ENCODE measurements at regions not wholly inside any gene's neighbourhood (a gene's known extent, or its start where the extent isn't known, plus 50 kb on each side); places are given as distances from the start of the nearest gene placed in this dataset.
"Not testable (repeated sequence)": the region's sequence is repeated elsewhere in the genome, so short reads cannot be mapped to it uniquely, and the experiment has no call there.

DNA sequence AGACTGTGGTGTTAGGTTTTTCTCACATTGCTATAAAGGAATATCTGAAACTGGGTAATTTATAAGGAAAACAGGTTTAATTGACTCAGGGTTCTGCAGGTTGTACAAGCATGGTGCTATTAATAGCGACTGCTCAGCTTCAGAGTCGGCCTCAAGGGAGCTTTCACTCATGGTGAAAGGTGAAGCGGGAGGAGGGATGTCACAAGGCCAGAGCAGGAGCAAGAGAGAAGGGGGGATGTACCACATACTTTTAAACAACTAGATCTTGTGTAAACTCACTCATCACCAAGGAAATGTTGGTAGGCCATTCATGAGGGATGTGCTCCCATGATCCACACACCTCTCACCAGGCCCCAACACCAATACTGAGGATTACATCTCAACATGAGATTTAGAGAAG lies 313.2 kb downstream of the UBE2NL start:
- TF ChIP-seq MYC (CRISPR knock-in tag; IDR thresholded peaks at IDR 0.05; ENCODE audit: borderline replicate concordance): not testable (repeated sequence)
- TF ChIP-seq, protein P1, sequence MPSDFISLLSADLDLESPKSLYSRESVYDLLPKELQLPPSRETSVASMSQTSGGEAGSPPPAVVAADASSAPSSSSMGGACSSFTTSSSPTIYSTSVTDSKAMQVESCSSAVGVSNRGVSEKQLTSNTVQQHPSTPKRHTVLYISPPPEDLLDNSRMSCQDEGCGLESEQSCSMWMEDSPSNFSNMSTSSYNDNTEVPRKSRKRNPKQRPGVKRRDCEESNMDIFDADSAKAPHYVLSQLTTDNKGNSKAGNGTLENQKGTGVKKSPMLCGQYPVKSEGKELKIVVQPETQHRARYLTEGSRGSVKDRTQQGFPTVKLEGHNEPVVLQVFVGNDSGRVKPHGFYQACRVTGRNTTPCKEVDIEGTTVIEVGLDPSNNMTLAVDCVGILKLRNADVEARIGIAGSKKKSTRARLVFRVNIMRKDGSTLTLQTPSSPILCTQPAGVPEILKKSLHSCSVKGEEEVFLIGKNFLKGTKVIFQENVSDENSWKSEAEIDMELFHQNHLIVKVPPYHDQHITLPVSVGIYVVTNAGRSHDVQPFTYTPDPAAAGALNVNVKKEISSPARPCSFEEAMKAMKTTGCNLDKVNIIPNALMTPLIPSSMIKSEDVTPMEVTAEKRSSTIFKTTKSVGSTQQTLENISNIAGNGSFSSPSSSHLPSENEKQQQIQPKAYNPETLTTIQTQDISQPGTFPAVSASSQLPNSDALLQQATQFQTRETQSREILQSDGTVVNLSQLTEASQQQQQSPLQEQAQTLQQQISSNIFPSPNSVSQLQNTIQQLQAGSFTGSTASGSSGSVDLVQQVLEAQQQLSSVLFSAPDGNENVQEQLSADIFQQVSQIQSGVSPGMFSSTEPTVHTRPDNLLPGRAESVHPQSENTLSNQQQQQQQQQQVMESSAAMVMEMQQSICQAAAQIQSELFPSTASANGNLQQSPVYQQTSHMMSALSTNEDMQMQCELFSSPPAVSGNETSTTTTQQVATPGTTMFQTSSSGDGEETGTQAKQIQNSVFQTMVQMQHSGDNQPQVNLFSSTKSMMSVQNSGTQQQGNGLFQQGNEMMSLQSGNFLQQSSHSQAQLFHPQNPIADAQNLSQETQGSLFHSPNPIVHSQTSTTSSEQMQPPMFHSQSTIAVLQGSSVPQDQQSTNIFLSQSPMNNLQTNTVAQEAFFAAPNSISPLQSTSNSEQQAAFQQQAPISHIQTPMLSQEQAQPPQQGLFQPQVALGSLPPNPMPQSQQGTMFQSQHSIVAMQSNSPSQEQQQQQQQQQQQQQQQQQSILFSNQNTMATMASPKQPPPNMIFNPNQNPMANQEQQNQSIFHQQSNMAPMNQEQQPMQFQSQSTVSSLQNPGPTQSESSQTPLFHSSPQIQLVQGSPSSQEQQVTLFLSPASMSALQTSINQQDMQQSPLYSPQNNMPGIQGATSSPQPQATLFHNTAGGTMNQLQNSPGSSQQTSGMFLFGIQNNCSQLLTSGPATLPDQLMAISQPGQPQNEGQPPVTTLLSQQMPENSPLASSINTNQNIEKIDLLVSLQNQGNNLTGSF (CRISPR knock-in tag; IDR thresholded peaks at IDR 0.05): not testable (repeated sequence)
